GM19240 (cell line): ENCODE measurements at regions not wholly inside any gene's neighbourhood (a gene's known extent, or its start where the extent isn't known, plus 50 kb on each side); places are given as distances from the start of the nearest gene placed in this dataset.

Experiments used
- DNase-seq: peaks from one replicate; pipeline ENCODE4 v3.0.0; 2011; ENCODE audit warnings: low spot score; ENCODE audit not compliant: insufficient read length

GRCh38 chr1:37128091-37128490 lies 93.8 kb upstream of the GRIK3 start:
- DNase-seq: no peak

- DNase-seq: no peak
Measured at GRCh38 chr1:37130221-37130948, 96.1 kb upstream of the GRIK3 start.

- DNase-seq: no peak
Measured at GRCh38 chr1:37131281-37131680, 97.0 kb upstream of the GRIK3 start.

GRCh38 chr1:37133276-37134145 lies 99.2 kb upstream of the GRIK3 start:
- DNase-seq: no peak

- DNase-seq: no peak
Measured at GRCh38 chr1:37134599-37134998, 100.3 kb upstream of the GRIK3 start.

GRCh38 chr1:37135032-37135431 lies 100.7 kb upstream of the GRIK3 start:
- no peak for DNase-seq

DNA sequence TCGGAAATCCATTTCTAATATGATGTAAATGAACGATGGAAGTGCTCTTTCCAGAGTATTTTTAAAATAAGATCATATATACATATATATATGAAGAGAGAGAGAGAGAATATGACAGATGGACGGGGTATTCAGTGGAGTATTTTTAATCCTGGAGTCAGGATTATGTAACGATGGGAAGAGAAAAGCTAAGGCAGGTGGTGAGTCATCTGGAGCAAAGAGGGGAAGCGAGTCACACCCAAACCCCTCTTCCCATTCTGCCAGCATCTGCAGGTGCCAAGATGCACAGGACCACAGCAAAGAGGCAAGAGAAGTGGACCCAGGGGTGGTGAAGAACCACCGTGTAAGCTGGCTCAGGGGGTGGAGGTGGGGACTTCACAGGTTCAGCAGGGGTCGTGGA lies 102.7 kb upstream of the GRIK3 start:
- DNase-seq: no peak

GRCh38 chr1:37137601-37138000 lies 103.3 kb upstream of the GRIK3 start:
- DNase-seq: no peak

GRCh38 chr1:37143800-37144199 lies 109.5 kb upstream of the GRIK3 start:
- DNase-seq: no peak

GRCh38 chr1:37146071-37146470 lies 111.8 kb upstream of the GRIK3 start:
- no peak for DNase-seq

GRCh38 chr1:37147392-37147831 lies 113.1 kb upstream of the GRIK3 start:
- DNase-seq: no peak

DNA sequence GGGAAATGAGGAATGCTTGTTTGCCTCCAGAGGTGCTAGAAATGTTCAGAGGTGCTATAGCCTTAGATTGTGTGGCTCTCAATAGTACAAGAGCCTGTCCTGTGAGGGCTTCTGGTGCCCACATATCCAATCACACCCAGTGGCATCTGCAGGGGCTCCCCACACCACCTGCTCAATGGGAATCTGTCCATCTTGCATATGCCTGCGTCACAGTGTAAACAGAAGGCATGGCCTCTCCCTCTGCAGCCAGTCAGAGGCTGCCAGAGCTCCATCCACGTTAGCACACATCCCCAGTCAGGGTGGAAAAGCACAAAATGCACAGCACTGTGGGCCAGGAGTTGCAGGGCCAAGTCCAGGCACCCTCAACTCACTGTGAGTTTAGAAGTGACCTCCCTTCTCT lies 113.6 kb upstream of the GRIK3 start:
- no peak for DNase-seq

DNA sequence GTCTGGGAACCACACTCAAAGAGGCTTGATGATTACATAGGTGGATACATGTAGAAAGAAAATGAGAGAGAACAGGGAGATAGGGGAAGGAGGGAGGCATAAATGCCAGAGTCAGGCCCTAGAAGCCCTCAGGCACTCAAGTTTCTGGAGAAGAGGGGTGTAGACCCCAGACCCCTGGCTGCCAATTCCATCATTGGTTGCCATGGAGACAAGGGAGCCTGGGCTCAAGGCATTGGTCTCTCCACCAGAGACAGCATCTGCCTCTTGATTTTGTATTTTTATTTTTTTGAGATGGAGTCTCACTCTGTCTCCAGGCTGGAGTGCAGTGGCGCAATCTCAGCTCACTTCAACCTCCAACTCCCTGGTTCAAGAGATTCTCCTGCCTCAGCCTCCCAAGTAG lies 114.3 kb upstream of the GRIK3 start:
- DNase-seq: no peak

- no peak for DNase-seq
Measured at GRCh38 chr1:37149296-37149695, 115.0 kb upstream of the GRIK3 start.

DNA sequence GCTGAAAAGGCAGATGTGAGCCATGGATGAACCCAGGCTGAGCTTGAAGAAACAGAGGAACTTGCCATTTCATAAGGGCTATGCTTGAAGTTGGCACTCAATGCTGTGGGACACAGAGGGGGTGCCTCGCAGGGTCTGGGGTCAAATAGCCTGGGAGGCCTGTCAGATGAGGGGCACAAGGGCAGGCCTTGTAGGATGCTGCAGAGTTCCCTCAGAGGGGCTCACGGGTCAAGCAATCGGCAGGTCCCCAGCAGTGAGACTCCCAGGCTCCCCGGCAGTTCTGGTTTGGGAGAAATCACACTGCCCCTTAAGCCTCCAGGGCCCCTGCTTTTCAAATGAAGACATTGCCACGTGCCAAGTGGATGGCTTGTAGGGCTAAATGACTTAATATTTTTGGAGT lies 116.7 kb upstream of the GRIK3 start:
- DNase-seq: no peak

DNA sequence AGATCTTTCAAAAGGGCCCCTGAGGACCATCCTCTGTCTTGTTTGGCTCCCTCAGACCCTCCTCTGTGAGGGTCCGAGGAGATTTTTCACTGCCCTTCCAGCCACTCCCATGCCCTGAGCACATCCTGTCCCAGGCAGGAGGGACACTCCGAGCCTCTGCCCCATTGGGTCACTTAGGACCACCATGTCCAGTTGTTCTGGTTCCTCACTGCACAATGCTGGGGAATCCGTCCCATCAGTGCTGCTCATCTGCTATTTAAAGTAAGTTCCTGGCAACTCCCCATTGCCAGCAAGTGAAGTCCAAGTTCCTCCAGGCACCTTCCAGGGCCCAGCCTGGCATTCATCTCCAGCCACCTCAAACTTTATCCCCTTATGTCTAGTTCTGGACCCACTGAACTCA lies 117.5 kb upstream of the GRIK3 start:
- no peak for DNase-seq

DNA sequence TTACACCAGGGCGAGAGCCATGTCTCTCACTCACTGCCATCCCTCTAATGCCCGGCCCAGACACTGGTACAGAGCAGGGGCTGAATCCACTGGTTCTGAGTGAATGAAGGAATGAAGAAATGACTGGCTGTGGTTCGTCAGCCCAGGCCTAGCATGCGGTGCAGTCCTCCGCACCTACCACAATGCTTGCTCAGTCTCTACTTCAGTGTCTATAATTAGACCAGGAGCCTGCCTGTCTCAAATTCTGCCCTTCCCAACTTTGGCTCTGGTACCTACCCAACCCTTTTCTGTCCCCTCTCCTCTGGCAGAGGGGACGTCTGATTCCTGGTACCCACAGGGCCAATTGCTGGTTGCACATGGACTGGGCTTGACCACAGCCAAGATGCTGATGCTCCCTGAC lies 118.2 kb upstream of the GRIK3 start:
- DNase-seq: no peak

- no peak for DNase-seq
Measured at GRCh38 chr1:37153116-37154100, 119.1 kb upstream of the GRIK3 start.

DNA sequence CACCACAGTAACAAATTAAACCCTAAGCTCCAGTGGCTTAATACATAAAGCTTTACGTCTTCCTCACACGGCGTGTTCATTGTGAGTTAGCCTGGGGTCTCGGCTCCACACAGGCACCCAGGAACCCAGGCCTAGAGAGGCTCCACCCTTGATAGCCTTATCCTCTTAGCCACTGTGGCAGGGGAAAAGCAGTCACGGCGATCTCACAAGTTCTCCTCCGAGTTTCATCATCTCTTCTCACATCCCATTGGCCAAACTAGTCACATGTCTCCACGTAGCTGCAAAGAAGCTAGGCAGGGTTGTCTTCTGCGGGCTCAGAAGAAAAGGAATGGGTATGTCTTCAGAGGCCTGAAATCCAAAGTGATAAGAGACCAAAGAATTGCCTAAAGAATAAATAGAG lies 122.3 kb upstream of the GRIK3 start:
- no peak for DNase-seq

DNA sequence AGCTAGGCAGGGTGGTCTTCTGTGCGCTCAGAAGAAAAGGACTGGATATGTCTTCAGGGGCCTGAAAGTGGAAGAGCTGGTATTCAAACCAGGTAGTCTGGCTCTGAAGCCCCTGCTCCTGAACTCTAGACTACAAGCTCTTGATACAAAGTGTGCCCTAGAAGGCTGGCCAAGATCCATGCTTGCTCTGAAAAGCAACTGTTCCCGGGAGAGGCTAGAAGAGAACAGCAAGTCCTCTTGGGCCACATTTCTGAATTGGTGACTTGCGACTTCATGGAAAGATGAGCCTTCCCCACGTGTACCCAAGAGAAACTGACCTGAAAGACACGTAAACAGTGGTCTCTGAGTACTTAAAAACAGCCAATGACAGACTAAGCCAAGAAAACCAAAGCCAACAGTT lies 123.3 kb upstream of the GRIK3 start:
- DNase-seq: no peak

- DNase-seq: no peak
Measured at GRCh38 chr1:37158113-37158749, 123.9 kb upstream of the GRIK3 start.
